Neural progenitor cell (in vitro differentiated cells): ENCODE measurements at regions not wholly inside any gene's neighbourhood (a gene's known extent, or its start where the extent isn't known, plus 50 kb on each side); places are given as distances from the start of the nearest gene placed in this dataset.

Source experiments
- EZH2phosphoT487 ChIP-seq: fragments of 200-600 bp; sonication (generic); IDR thresholded peaks from 2 replicates; pipeline ENCODE4 v1.6.1; 2017; ENCODE audit warnings: antibody characterized with exemption
- TF ChIP-seq, protein P1 (sequence below): fragments of 200-600 bp; sonication (generic); IDR thresholded peaks from 2 replicates; pipeline ENCODE4 v1.5.1; 2017; ENCODE audit warnings: antibody characterized with exemption, mild to moderate bottlenecking

DNA sequence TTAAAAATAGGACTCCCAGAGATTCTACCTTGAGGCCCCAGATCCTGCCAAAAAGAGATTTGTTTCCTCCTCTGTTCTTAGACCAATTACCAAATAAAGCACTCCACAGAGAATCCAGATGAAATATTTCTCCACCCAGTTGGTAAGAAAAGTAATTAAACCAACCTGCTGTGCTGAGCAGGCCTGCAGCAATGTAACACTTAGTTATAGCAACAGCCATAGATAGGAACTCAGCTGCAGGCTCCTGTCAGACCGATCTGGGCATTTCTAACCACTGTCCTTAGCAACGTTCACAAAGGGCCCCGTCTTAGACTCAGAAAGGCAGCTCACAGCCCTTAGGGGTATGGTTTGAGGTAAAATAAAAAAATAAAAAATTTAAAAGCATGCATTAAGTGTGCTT, 271.1 kb downstream of the KCNRG start:
- TF ChIP-seq, protein P1, sequence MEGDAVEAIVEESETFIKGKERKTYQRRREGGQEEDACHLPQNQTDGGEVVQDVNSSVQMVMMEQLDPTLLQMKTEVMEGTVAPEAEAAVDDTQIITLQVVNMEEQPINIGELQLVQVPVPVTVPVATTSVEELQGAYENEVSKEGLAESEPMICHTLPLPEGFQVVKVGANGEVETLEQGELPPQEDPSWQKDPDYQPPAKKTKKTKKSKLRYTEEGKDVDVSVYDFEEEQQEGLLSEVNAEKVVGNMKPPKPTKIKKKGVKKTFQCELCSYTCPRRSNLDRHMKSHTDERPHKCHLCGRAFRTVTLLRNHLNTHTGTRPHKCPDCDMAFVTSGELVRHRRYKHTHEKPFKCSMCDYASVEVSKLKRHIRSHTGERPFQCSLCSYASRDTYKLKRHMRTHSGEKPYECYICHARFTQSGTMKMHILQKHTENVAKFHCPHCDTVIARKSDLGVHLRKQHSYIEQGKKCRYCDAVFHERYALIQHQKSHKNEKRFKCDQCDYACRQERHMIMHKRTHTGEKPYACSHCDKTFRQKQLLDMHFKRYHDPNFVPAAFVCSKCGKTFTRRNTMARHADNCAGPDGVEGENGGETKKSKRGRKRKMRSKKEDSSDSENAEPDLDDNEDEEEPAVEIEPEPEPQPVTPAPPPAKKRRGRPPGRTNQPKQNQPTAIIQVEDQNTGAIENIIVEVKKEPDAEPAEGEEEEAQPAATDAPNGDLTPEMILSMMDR = no peak
- TF ChIP-seq EZH2phosphoT487 = no peak
